SU-DHL-6 (cell line): ENCODE measurements at regions not wholly inside any gene's neighbourhood (a gene's known extent, or its start where the extent isn't known, plus 50 kb on each side); places are given as distances from the start of the nearest gene placed in this dataset.
"Not testable (repeated sequence)": the region's sequence is repeated elsewhere in the genome, so short reads cannot be mapped to it uniquely, and the experiment has no call there.

Experiments
- H2AFZ ChIP-seq: fragments of 200-600 bp; sonication (generic); 2 replicates; pipeline ENCODE4 v1.6.1; 2014; ENCODE audit warnings: low read depth, mild to moderate bottlenecking, moderate library complexity, mixed read lengths, antibody characterized with exemption, low read length; ENCODE audit not compliant: severe bottlenecking
- H3F3A ChIP-seq: fragments of 200-600 bp; shearing (Covaris generic); 2 replicates; pipeline ENCODE4 v1.6.0; 2016; ENCODE audit warnings: antibody characterized with exemption, mild to moderate bottlenecking; ENCODE audit not compliant: insufficient read depth
- H3K27ac ChIP-seq: fragments of 200-600 bp; sonication (generic); 2 replicates; pipeline ENCODE4 v1.5.1; 2016; ENCODE audit warnings: low read depth, mild to moderate bottlenecking, low read length, moderate library complexity, mixed read lengths
- H3K27me3 ChIP-seq: fragments of 200-600 bp; sonication (generic), shearing (Covaris generic); 2 replicates; pipeline ENCODE4 v1.6.0; 2014; ENCODE audit warnings: mild to moderate bottlenecking, low read length
- H3K36me3 ChIP-seq: fragments of 200-600 bp; sonication (generic); 2 replicates; pipeline ENCODE4 v1.6.1; 2014; ENCODE audit warnings: mild to moderate bottlenecking, low read length, mixed read lengths
- H3K4me2 ChIP-seq: fragments of 300-600, 200-600 bp; shearing (Covaris generic), sonication (generic); 2 replicates; pipeline ENCODE4 v1.6.0; 2014; ENCODE audit warnings: low read length, low read depth, mild to moderate bottlenecking; ENCODE audit not compliant: poor library complexity, severe bottlenecking
- H3K4me3 ChIP-seq: fragments of 200-600 bp; sonication (generic); 2 replicates; pipeline ENCODE4 v1.5.1; 2014; ENCODE audit warnings: antibody characterized with exemption, low read length, mild to moderate bottlenecking, mixed read lengths; ENCODE audit not compliant: insufficient read depth, poor library complexity, severe bottlenecking
- H3K79me2 ChIP-seq: fragments of 200-600 bp; sonication (generic); 2 replicates; pipeline ENCODE4 v1.6.1; 2014; ENCODE audit warnings: mild to moderate bottlenecking, low read length, moderate library complexity; ENCODE audit not compliant: insufficient read depth
- H3K9ac ChIP-seq: fragments of 200-600 bp; sonication (generic); 2 replicates; pipeline ENCODE4 v1.7.0; 2014; ENCODE audit warnings: mild to moderate bottlenecking, low read length
- H3K9me2 ChIP-seq: fragments of 200-600 bp; sonication (generic); replicated peaks from 2 replicates; pipeline ENCODE4 v1.6.1; 2014; ENCODE audit warnings: low read length; ENCODE audit not compliant: insufficient read depth
- H3K9me3 ChIP-seq: fragments of 200-600 bp; sonication (generic); 2 replicates; pipeline ENCODE4 v1.6.1; 2014; ENCODE audit warnings: low read length, mixed read lengths; ENCODE audit not compliant: insufficient read depth
- H4K20me1 ChIP-seq: fragments of 200-600 bp; sonication (generic); 2 replicates; pipeline ENCODE4 v1.6.1; 2014; ENCODE audit warnings: low read depth, mild to moderate bottlenecking, antibody characterized with exemption, low read length, moderate library complexity, mixed read lengths
- EZH2phosphoT487 ChIP-seq: fragments of 200-600 bp; sonication (generic), shearing (Covaris generic); conservative IDR thresholded peaks from 2 replicates; pipeline ENCODE4 v1.6.1; 2018; ENCODE audit warnings: mild to moderate bottlenecking, antibody characterized with exemption, low read length, moderate library complexity, mixed read lengths
- TF ChIP-seq, protein P1 (sequence below): fragments of 200-600 bp; sonication (generic); IDR thresholded peaks from one replicate; pipeline ENCODE4 v1.5.1; 2017; ENCODE audit warnings: antibody characterized with exemption, mild to moderate bottlenecking, low read length, moderate library complexity; ENCODE audit not compliant: insufficient read depth, poor library complexity, severe bottlenecking

DNA sequence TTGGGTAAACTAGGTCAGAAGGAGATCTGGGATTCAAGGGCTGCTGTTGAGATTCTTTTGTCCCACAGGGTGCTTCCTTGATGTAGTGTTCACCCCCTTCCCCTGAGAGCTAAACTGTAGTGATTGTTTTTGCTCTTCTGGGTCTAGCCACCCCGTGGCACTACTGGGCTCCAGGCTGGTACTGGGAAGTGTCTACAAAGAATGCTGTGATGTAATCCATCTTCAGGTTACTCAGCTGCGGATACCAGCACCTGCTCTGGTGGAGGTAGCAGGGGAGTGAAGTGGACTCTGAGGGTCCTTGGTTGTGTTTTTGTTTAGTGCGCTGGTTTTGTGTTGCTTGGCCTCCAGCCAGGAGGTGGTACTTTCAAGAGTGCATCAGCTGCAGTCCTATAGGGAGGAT lies 365.5 kb downstream of the ZNF674 start:
- TF ChIP-seq EZH2phosphoT487, result no peak
- TF ChIP-seq, protein P1, sequence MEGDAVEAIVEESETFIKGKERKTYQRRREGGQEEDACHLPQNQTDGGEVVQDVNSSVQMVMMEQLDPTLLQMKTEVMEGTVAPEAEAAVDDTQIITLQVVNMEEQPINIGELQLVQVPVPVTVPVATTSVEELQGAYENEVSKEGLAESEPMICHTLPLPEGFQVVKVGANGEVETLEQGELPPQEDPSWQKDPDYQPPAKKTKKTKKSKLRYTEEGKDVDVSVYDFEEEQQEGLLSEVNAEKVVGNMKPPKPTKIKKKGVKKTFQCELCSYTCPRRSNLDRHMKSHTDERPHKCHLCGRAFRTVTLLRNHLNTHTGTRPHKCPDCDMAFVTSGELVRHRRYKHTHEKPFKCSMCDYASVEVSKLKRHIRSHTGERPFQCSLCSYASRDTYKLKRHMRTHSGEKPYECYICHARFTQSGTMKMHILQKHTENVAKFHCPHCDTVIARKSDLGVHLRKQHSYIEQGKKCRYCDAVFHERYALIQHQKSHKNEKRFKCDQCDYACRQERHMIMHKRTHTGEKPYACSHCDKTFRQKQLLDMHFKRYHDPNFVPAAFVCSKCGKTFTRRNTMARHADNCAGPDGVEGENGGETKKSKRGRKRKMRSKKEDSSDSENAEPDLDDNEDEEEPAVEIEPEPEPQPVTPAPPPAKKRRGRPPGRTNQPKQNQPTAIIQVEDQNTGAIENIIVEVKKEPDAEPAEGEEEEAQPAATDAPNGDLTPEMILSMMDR, result no peak
- no peaks in the 10 kb centered on the region for H3F3A ChIP-seq
- no peaks in the 10 kb centered on the region for H3K27me3 ChIP-seq
- H3K79me2 ChIP-seq, result no peaks in the 10 kb centered on the region
- H3K9me3 ChIP-seq, result no peaks in the 10 kb centered on the region
- H4K20me1 ChIP-seq, result no peaks in the 10 kb centered on the region
- H2AFZ ChIP-seq, result no peak overlapping the region
- no peak overlapping the region for H3K4me2 ChIP-seq
- H3K36me3 ChIP-seq, result no peaks in the 10 kb centered on the region
- no peaks in the 10 kb centered on the region for H3K9me2 ChIP-seq
- no peak overlapping the region for H3K27ac ChIP-seq
- H3K4me3 ChIP-seq, result no peak overlapping the region
- H3K9ac ChIP-seq, result no peak overlapping the region

DNA sequence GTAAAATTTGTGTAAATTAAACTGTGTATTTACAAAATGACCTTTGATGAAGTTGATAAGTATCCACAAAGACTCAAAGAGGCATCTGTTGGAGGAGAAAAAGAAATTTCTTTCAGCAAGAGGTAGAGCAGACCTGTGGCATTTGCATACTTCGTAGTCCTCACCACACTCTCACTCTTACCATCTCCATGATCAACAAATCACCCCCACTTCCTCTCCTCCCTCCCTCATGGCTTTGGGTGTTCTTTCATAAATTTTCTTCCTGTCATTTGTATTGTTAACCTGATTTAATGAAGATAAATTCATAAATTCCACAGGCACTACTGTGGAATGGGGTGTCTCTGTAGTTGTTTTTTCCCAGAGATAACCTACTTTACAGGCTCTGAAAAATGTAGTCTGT lies 366.5 kb downstream of the ZNF674 start:
- H3K4me2 ChIP-seq, result no peak overlapping the region
- TF ChIP-seq, protein P1, result no peak
- no peak for TF ChIP-seq EZH2phosphoT487
- no peaks in the 10 kb centered on the region for H3F3A ChIP-seq
- no peak overlapping the region for H3K4me3 ChIP-seq
- H3K27me3 ChIP-seq, result no peaks in the 10 kb centered on the region
- no peak overlapping the region for H3K9ac ChIP-seq
- no peaks in the 10 kb centered on the region for H3K79me2 ChIP-seq
- no peak overlapping the region for H3K27ac ChIP-seq
- no peaks in the 10 kb centered on the region for H4K20me1 ChIP-seq
- H3K36me3 ChIP-seq, result no peaks in the 10 kb centered on the region
- no peaks in the 10 kb centered on the region for H3K9me3 ChIP-seq
- no peaks in the 10 kb centered on the region for H3K9me2 ChIP-seq
- no peak overlapping the region for H2AFZ ChIP-seq

DNA sequence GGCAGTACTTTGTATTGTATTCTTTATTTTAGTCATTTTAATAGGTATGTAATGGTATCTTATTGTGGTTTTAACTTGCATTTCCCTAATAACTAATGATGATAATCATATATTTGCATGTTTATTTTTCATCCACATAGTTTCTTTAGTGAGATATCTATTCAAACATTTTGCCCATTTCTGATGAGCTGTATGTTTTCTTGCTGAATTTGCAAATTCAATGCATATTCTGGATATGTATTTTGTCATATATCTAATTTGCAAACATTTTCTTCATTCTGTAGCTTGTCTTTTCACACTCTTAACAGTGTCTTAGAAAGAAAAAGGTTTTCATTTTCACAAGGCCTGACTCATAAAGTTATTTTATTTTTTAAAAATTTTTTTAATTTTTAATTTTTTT lies 372.1 kb downstream of the ZNF674 start:
- Histone ChIP-seq H3K9me3 (no peaks in the 10 kb centered on the region), H3K9ac (no peak overlapping the region), H3K4me3 (no peak overlapping the region), H3K27ac (no peak overlapping the region), H3F3A (no peaks in the 10 kb centered on the region), H3K27me3 (no peaks in the 10 kb centered on the region), H2AFZ (no peak overlapping the region), H3K36me3 (no peaks in the 10 kb centered on the region), H4K20me1 (no peaks in the 10 kb centered on the region), H3K79me2 (no peaks in the 10 kb centered on the region), H3K9me2 (no peaks in the 10 kb centered on the region), H3K4me2 (no peak overlapping the region)
- TF ChIP-seq, protein P1, result no peak
- TF ChIP-seq EZH2phosphoT487, result no peak

DNA sequence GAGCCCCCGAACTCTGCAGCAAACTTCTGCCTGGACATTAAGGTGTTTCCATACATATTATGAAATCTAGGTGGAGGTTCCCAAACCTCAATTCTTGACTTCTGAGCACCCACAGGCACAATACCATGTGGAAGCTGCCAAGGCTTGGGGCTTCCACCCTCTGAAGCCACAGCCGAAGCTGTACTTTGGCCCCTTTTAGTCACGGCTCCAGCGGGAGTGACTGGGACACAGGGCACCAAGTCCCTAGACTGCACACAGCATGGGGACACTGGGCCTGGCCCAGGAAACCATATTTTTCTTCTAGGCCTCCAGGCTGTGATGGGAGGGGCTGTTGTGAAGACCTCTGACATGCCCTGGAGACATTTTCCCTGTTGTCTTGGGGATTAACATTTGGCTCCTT lies 373.8 kb downstream of the ZNF674 start:
- not testable (repeated sequence) for H3K36me3 ChIP-seq, H3K9ac ChIP-seq, H3K9me2 ChIP-seq, H3K9me3 ChIP-seq, H3K79me2 ChIP-seq, H3K4me2 ChIP-seq, H3F3A ChIP-seq, H3K27me3 ChIP-seq, H2AFZ ChIP-seq, H3K27ac ChIP-seq, H4K20me1 ChIP-seq, H3K4me3 ChIP-seq
